ENCODE measurements at regions not wholly inside any gene's neighbourhood (a gene's known extent, or its start where the extent isn't known, plus 50 kb on each side); places are given as distances from the start of the nearest gene placed in this dataset.

GRCh38 chr12:39199351-39199750, 243.6 kb downstream of the KIF21A start:
- TF ChIP-seq SP1 (IDR thresholded peaks at IDR 0.05; ENCODE audit: low read depth, low read length) (no peak), EZH2 (IDR thresholded peaks at IDR 0.05; ENCODE audit: low read depth, low read length, severe bottlenecking) (no peak), KDM1A (IDR thresholded peaks at IDR 0.05; ENCODE audit: borderline replicate concordance, low read length) (no peak), POU5F1 (IDR thresholded peaks at IDR 0.05; ENCODE audit: low read depth, low read length) (no peak), TEAD4 (IDR thresholded peaks at IDR 0.05; ENCODE audit: low read depth, low read length) (no peak), ZNF274 (IDR thresholded peaks at IDR 0.05; ENCODE audit: borderline replicate concordance, extremely low read depth, low read length) (no peak), POLR2A (IDR thresholded peaks at IDR 0.05; ENCODE audit: control extremely low read depth in 1 of 2, low read depth in 2 of 2, low read length in 2 of 2) (no peak), CTBP2 (IDR thresholded peaks at IDR 0.05; ENCODE audit: borderline replicate concordance, insufficient read depth, insufficient read length, low read length) (no peak)
- TF ChIP-seq, protein P1, sequence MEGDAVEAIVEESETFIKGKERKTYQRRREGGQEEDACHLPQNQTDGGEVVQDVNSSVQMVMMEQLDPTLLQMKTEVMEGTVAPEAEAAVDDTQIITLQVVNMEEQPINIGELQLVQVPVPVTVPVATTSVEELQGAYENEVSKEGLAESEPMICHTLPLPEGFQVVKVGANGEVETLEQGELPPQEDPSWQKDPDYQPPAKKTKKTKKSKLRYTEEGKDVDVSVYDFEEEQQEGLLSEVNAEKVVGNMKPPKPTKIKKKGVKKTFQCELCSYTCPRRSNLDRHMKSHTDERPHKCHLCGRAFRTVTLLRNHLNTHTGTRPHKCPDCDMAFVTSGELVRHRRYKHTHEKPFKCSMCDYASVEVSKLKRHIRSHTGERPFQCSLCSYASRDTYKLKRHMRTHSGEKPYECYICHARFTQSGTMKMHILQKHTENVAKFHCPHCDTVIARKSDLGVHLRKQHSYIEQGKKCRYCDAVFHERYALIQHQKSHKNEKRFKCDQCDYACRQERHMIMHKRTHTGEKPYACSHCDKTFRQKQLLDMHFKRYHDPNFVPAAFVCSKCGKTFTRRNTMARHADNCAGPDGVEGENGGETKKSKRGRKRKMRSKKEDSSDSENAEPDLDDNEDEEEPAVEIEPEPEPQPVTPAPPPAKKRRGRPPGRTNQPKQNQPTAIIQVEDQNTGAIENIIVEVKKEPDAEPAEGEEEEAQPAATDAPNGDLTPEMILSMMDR (IDR thresholded peaks at IDR 0.05; ENCODE audit: control extremely low read depth in 1 of 3, insufficient read depth in 1 of 3, low read depth in 1 of 3, low read length in 3 of 3) = no peak
